HepG2 (cell line): ENCODE measurements at regions not wholly inside any gene's neighbourhood (a gene's known extent, or its start where the extent isn't known, plus 50 kb on each side); places are given as distances from the start of the nearest gene placed in this dataset.

Source experiments
- BRD4 ChIP-seq: sonication (generic); formaldehyde crosslinking; IDR thresholded peaks from 2 replicates; pipeline ENCODE4 v1.4.0; 2020; ENCODE audit warnings: missing genetic modification reagents
- CREM ChIP-seq, 2 experiments: sonication (generic) in 1 of 2; formaldehyde crosslinking in 1 of 2; IDR thresholded peaks; 2 replicates each; pipeline versions ENCODE4 v1.4.0 to v1.6.1; 2016 to 2020; ENCODE audit warnings: antibody characterized with exemption in 1 of 2, mild to moderate bottlenecking in 1 of 2, missing genetic modification reagents in 1 of 2
- GATAD2A ChIP-seq: IDR thresholded peaks from 2 replicates; pipeline ENCODE4 v1.6.1; 2016
- GLI4 ChIP-seq: sonication (generic); formaldehyde crosslinking; IDR thresholded peaks from 2 replicates; pipeline ENCODE4 v1.5.1; 2020; ENCODE audit warnings: missing genetic modification reagents, mild to moderate bottlenecking, moderate library complexity, borderline replicate concordance
- HNRNPLL ChIP-seq: fragments of 200-400 bp; formaldehyde crosslinking; IDR thresholded peaks from 2 replicates; pipeline ENCODE4 v1.6.1; 2017; ENCODE audit warnings: mild to moderate bottlenecking, low read depth, low read length; ENCODE audit not compliant: poor library complexity, severe bottlenecking
- MIXL1 ChIP-seq: IDR thresholded peaks from 2 replicates; pipeline ENCODE4 v1.6.1; 2016
- NCOA2 ChIP-seq: sonication (generic); formaldehyde crosslinking; IDR thresholded peaks from 2 replicates; pipeline ENCODE4 v1.8.0; 2022; ENCODE audit warnings: inconsistent platforms
- PITX1 ChIP-seq: sonication (generic); formaldehyde crosslinking; IDR thresholded peaks from 2 replicates; pipeline ENCODE4 v1.5.1; 2020; ENCODE audit warnings: mild to moderate bottlenecking, missing genetic modification reagents
- RBM39 ChIP-seq: fragments of 200-400 bp; formaldehyde crosslinking; IDR thresholded peaks from one replicate; pipeline ENCODE4 v1.6.1; 2018; ENCODE audit warnings: antibody characterized with exemption, mild to moderate bottlenecking, low read depth, low read length; ENCODE audit not compliant: poor library complexity, severe bottlenecking
- SCMH1 ChIP-seq: sonication (generic); formaldehyde crosslinking; IDR thresholded peaks from 2 replicates; pipeline ENCODE4 v1.9.0; 2021; ENCODE audit warnings: missing genetic modification reagents, mild to moderate bottlenecking, borderline replicate concordance
- SOX6 ChIP-seq, 2 experiments: fragments of 450-650 bp in 1 of 2; sonication (generic) in 1 of 2; formaldehyde crosslinking in 1 of 2; IDR thresholded peaks; 2 replicates each; pipeline versions ENCODE4 v1.4.0 to v1.6.1; 2017 to 2020; ENCODE audit warnings: antibody characterized with exemption in 1 of 2, mild to moderate bottlenecking in 1 of 2, missing genetic modification reagents in 1 of 2
- TGIF2 ChIP-seq: IDR thresholded peaks from 2 replicates; pipeline ENCODE4 v1.6.1; 2016; ENCODE audit warnings: control low read depth, missing compliant biosample characterization
- ZNF33A ChIP-seq: sonication (generic); formaldehyde crosslinking; IDR thresholded peaks from 2 replicates; pipeline ENCODE4 v1.5.1; 2020; ENCODE audit warnings: missing genetic modification reagents, mild to moderate bottlenecking, moderate library complexity, borderline replicate concordance
- ZNF614 ChIP-seq: IDR thresholded peaks from 2 replicates; pipeline ENCODE4 v1.6.1; 2018; ENCODE audit warnings: missing biosample characterization, missing genetic modification reagents, inconsistent platforms, borderline replicate concordance
- ZNF747 ChIP-seq: sonication (generic); formaldehyde crosslinking; IDR thresholded peaks from 2 replicates; pipeline ENCODE4 v1.8.1; 2023; ENCODE audit warnings: missing genetic modification reagents, mild to moderate bottlenecking, borderline replicate concordance
- ZSCAN29 ChIP-seq: sonication (generic); formaldehyde crosslinking; conservative IDR thresholded peaks from 2 replicates; pipeline ENCODE4 v1.4.0; 2020; ENCODE audit warnings: mild to moderate bottlenecking, missing genetic modification reagents
- ZSCAN9 ChIP-seq: IDR thresholded peaks from 2 replicates; pipeline ENCODE4 v1.6.1; 2016; ENCODE audit warnings: borderline replicate concordance
- TF ChIP-seq, protein P1 (sequence below): sonication (generic); formaldehyde crosslinking; conservative IDR thresholded peaks from 2 replicates; pipeline ENCODE4 v1.4.0; 2020; ENCODE audit warnings: mild to moderate bottlenecking, missing genetic modification reagents, moderate library complexity
- TF ChIP-seq, protein P2 (sequence below): sonication (generic); formaldehyde crosslinking; IDR thresholded peaks from 2 replicates; pipeline ENCODE4 v1.4.0; 2020; ENCODE audit warnings: missing genetic modification reagents, borderline replicate concordance
- TF ChIP-seq, protein P3 (sequence below): IDR thresholded peaks from 2 replicates; pipeline ENCODE4 v1.6.1; 2016; ENCODE audit warnings: missing genetic modification reagents, missing compliant biosample characterization
- TF ChIP-seq, protein P4 (sequence below): sonication (generic); formaldehyde crosslinking; IDR thresholded peaks from 2 replicates; pipeline ENCODE4 v1.8.0; 2022; ENCODE audit warnings: missing genetic modification reagents, low read depth, mild to moderate bottlenecking, borderline replicate concordance
- TF ChIP-seq, protein P5 (sequence below): sonication (generic); formaldehyde crosslinking; conservative IDR thresholded peaks from 2 replicates; pipeline ENCODE4 v1.4.0; 2020; ENCODE audit warnings: missing genetic modification reagents

DNA sequence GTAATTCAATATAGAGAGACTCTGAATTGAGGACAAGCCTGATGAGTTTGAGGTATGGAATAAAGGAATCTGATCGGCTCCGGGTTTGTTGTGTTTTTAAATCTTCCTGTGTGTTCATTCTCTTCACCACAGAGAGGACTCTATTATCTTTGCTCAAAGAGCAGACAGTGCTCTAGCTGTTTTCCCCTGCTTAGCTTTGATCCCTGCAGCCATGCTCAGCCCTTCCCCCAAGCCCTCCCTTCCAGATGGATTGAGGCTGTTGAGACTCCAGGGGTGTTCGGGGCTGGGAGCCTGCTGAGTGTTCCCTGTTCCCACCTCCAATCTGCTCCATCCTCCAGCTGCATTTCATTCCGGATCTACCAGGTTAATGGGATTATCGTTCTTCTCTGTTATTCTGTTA, 74.2 kb upstream of the CXADR start (continued):
- TF ChIP-seq TGIF2 (CRISPR knock-in tag): no peak
- no peak for TF ChIP-seq ZSCAN29 (CRISPR knock-in tag)
- 0 out of 2 replicates have a peak, but pooled peaks have one; percentile 27 for TF ChIP-seq GATAD2A (CRISPR knock-in tag)
- TF ChIP-seq, protein P1, sequence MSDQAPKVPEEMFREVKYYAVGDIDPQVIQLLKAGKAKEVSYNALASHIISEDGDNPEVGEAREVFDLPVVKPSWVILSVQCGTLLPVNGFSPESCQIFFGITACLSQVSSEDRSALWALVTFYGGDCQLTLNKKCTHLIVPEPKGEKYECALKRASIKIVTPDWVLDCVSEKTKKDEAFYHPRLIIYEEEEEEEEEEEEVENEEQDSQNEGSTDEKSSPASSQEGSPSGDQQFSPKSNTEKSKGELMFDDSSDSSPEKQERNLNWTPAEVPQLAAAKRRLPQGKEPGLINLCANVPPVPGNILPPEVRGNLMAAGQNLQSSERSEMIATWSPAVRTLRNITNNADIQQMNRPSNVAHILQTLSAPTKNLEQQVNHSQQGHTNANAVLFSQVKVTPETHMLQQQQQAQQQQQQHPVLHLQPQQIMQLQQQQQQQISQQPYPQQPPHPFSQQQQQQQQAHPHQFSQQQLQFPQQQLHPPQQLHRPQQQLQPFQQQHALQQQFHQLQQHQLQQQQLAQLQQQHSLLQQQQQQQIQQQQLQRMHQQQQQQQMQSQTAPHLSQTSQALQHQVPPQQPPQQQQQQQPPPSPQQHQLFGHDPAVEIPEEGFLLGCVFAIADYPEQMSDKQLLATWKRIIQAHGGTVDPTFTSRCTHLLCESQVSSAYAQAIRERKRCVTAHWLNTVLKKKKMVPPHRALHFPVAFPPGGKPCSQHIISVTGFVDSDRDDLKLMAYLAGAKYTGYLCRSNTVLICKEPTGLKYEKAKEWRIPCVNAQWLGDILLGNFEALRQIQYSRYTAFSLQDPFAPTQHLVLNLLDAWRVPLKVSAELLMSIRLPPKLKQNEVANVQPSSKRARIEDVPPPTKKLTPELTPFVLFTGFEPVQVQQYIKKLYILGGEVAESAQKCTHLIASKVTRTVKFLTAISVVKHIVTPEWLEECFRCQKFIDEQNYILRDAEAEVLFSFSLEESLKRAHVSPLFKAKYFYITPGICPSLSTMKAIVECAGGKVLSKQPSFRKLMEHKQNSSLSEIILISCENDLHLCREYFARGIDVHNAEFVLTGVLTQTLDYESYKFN (CRISPR knock-in tag): peak; percentile 64
- TF ChIP-seq, protein P2, sequence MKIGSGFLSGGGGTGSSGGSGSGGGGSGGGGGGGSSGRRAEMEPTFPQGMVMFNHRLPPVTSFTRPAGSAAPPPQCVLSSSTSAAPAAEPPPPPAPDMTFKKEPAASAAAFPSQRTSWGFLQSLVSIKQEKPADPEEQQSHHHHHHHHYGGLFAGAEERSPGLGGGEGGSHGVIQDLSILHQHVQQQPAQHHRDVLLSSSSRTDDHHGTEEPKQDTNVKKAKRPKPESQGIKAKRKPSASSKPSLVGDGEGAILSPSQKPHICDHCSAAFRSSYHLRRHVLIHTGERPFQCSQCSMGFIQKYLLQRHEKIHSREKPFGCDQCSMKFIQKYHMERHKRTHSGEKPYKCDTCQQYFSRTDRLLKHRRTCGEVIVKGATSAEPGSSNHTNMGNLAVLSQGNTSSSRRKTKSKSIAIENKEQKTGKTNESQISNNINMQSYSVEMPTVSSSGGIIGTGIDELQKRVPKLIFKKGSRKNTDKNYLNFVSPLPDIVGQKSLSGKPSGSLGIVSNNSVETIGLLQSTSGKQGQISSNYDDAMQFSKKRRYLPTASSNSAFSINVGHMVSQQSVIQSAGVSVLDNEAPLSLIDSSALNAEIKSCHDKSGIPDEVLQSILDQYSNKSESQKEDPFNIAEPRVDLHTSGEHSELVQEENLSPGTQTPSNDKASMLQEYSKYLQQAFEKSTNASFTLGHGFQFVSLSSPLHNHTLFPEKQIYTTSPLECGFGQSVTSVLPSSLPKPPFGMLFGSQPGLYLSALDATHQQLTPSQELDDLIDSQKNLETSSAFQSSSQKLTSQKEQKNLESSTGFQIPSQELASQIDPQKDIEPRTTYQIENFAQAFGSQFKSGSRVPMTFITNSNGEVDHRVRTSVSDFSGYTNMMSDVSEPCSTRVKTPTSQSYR: peak; percentile 94
- no peak for TF ChIP-seq ZNF747 (CRISPR knock-in tag)
- TF ChIP-seq RBM39: no peak
- TF ChIP-seq BRD4 (CRISPR knock-in tag): no peak
- peak; percentile 65 for TF ChIP-seq PITX1
- TF ChIP-seq, protein P3, sequence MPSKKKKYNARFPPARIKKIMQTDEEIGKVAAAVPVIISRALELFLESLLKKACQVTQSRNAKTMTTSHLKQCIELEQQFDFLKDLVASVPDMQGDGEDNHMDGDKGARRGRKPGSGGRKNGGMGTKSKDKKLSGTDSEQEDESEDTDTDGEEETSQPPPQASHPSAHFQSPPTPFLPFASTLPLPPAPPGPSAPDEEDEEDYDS (CRISPR knock-in tag): no peak; the same call in 1 of the 2 replicates
- TF ChIP-seq CREM (IDR thresholded peaks at IDR 0.05): peak; percentile 33
- no peak for TF ChIP-seq CREM (CRISPR knock-in tag; IDR thresholded peaks at IDR 0.05)
- TF ChIP-seq MIXL1 (CRISPR knock-in tag): 0 out of 2 replicates have a peak, but pooled peaks have one; percentile 11
- 0 out of 2 replicates have a peak, but pooled peaks have one; percentile 27 for TF ChIP-seq ZNF614 (CRISPR knock-in tag)
- TF ChIP-seq SCMH1: no peak
- TF ChIP-seq, protein P4, sequence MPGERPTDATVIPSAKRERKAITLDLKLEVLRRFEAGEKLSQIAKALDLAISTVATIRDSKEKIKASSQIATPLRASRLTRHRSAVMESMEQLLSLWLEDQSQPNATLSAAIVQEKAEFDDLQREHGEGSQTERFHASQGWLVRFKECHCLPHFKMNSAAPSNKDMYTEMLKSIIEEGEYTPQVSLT (CRISPR knock-in tag): no peak
- TF ChIP-seq, protein P5, sequence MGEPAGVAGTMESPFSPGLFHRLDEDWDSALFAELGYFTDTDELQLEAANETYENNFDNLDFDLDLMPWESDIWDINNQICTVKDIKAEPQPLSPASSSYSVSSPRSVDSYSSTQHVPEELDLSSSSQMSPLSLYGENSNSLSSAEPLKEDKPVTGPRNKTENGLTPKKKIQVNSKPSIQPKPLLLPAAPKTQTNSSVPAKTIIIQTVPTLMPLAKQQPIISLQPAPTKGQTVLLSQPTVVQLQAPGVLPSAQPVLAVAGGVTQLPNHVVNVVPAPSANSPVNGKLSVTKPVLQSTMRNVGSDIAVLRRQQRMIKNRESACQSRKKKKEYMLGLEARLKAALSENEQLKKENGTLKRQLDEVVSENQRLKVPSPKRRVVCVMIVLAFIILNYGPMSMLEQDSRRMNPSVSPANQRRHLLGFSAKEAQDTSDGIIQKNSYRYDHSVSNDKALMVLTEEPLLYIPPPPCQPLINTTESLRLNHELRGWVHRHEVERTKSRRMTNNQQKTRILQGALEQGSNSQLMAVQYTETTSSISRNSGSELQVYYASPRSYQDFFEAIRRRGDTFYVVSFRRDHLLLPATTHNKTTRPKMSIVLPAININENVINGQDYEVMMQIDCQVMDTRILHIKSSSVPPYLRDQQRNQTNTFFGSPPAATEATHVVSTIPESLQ (CRISPR knock-in tag): no peak
- TF ChIP-seq ZNF33A: no peak
- TF ChIP-seq SOX6 (IDR thresholded peaks at IDR 0.05): no peak
- TF ChIP-seq SOX6 (CRISPR knock-in tag; IDR thresholded peaks at IDR 0.05): peak; percentile 60
- TF ChIP-seq HNRNPLL: no peak
- no peak for TF ChIP-seq ZSCAN9
- no peak for TF ChIP-seq GLI4
- TF ChIP-seq NCOA2 (CRISPR knock-in tag): peak; percentile 34; the same call in 1 of the 2 replicates
